IMR-90 (cell line): ENCODE measurements at regions not wholly inside any gene's neighbourhood (a gene's known extent, or its start where the extent isn't known, plus 50 kb on each side); places are given as distances from the start of the nearest gene placed in this dataset.

ENCODE experiments used
- ATAC-seq: fragments of 200-7000 bp; cut with Tn5 transposase; 2 replicates; pipeline ENCODE4 v1.9.1; 2020; ENCODE audit warnings: low read depth, mild to moderate bottlenecking, moderate library complexity
- BruUV-seq: library from RNA; stranded (reverse); fragments of 400-500 nt; replicated peaks from 2 replicates; lab custom pipeline; 2021; lab: Mats Ljungman, UMichigan
- CTCF ChIA-PET: fragments of 300-600 bp; formaldehyde crosslinking; extraction: SDS; loops from one replicate; lab custom pipeline; 2021; ENCODE audit warnings: antibody characterized with exemption; lab: Yijun Ruan, JAX
- POLR2A ChIA-PET: fragments of 300-600 bp; sonication (Branson Sonifier 250); formaldehyde crosslinking; loops from one replicate; lab custom pipeline; 2022; ENCODE audit warnings: antibody characterized with exemption; ENCODE audit not compliant: unreplicated experiment; lab: Charles Lee
- DNase-seq: peaks from one replicate; pipeline ENCODE4 v3.0.0; 2013
- H2AFZ ChIP-seq: replicated peaks from 2 replicates; pipeline ENCODE3; 2013; ENCODE audit warnings: low read length, mild to moderate bottlenecking; ENCODE audit not compliant: poor library complexity
- H2AK5ac ChIP-seq: 2 replicates; pipeline ENCODE4 v1.6.1; 2013; ENCODE audit warnings: low read depth, low read length, inconsistent platforms
- H2AK9ac ChIP-seq: replicated peaks from 2 replicates; pipeline ENCODE3; 2013; ENCODE audit warnings: mild to moderate bottlenecking, low read depth, low read length, moderate library complexity; ENCODE audit not compliant: poor library complexity
- H2BK120ac ChIP-seq: 2 replicates; pipeline ENCODE4 v1.6.1; 2013; ENCODE audit warnings: low read depth, low read length, inconsistent platforms
- H2BK15ac ChIP-seq: 3 replicates; pipeline ENCODE4 v1.6.1; 2013; ENCODE audit warnings: low read depth, low read length, inconsistent platforms
- H2BK20ac ChIP-seq: 2 replicates; pipeline ENCODE4 v1.6.1; 2013; ENCODE audit warnings: low read depth, mild to moderate bottlenecking, inconsistent platforms, low read length, moderate library complexity
- H2BK5ac ChIP-seq: 2 replicates; pipeline ENCODE4 v1.6.1; 2013; ENCODE audit warnings: mild to moderate bottlenecking, low read depth, low read length, inconsistent platforms; ENCODE audit not compliant: poor library complexity, severe bottlenecking
- H3K14ac ChIP-seq: replicated peaks from 2 replicates; pipeline ENCODE4 v1.6.1; 2013; ENCODE audit warnings: low read depth, low read length, inconsistent platforms
- H3K18ac ChIP-seq: 2 replicates; pipeline ENCODE4 v1.6.1; 2013; ENCODE audit warnings: low read depth, low read length, control low read depth
- H3K23ac ChIP-seq: 2 replicates; pipeline ENCODE4 v1.6.1; 2013; ENCODE audit warnings: low read depth, low read length, inconsistent platforms
- H3K27ac ChIP-seq: 2 replicates; pipeline ENCODE4 v1.5.1; 2013; ENCODE audit warnings: mild to moderate bottlenecking, control low read depth, low read length; ENCODE audit not compliant: insufficient read depth
- H3K27me3 ChIP-seq: 2 replicates; pipeline ENCODE4 v1.6.1; 2013; ENCODE audit warnings: low read length; ENCODE audit not compliant: control insufficient read depth, insufficient read depth
- H3K36me3 ChIP-seq: 2 replicates; pipeline ENCODE4 v1.6.1; 2013; ENCODE audit warnings: low read length, mixed read lengths; ENCODE audit not compliant: control insufficient read depth, insufficient read depth
- H3K4ac ChIP-seq: 2 replicates; pipeline ENCODE4 v1.6.1; 2013; ENCODE audit warnings: low read depth, low read length, inconsistent platforms
- H3K4me1 ChIP-seq: 2 replicates; pipeline ENCODE4 v1.6.1; 2013; ENCODE audit warnings: low read length, mixed read lengths; ENCODE audit not compliant: control insufficient read depth, insufficient read depth
- H3K4me2 ChIP-seq: 2 replicates; pipeline ENCODE4 v1.6.1; 2013; ENCODE audit warnings: low read depth, mild to moderate bottlenecking, control low read depth, low read length, moderate library complexity
- H3K4me3 ChIP-seq: 2 replicates; pipeline ENCODE4 v1.5.1; 2013; ENCODE audit warnings: low read depth, mild to moderate bottlenecking, control low read depth, low read length, moderate library complexity; ENCODE audit not compliant: insufficient read depth
- H3K56ac ChIP-seq: 2 replicates; pipeline ENCODE4 v1.6.1; 2013; ENCODE audit warnings: low read length, inconsistent platforms; ENCODE audit not compliant: insufficient read depth; ENCODE audit errors: extremely low read depth
- H3K79me1 ChIP-seq, 2 experiments: 2 replicates each; pipeline ENCODE4 v1.6.1; 2013; ENCODE audit warnings: low read length in 2 of 2, inconsistent platforms in 1 of 2, low read depth in 1 of 2
- H3K9ac ChIP-seq: 2 replicates; pipeline ENCODE4 v1.6.1; 2013; ENCODE audit warnings: low read depth, low read length, control low read depth
- H3K9me1 ChIP-seq: 2 replicates; pipeline ENCODE4 v1.6.1; 2013; ENCODE audit warnings: low read length, inconsistent platforms; ENCODE audit not compliant: insufficient read depth
- H3K9me3 ChIP-seq: 2 replicates; pipeline ENCODE4 v1.6.1; 2013; ENCODE audit warnings: low read length; ENCODE audit not compliant: control insufficient read depth, insufficient read depth
- H4K20me1 ChIP-seq: 2 replicates; pipeline ENCODE4 v1.6.1; 2013; ENCODE audit warnings: low read length, inconsistent platforms; ENCODE audit not compliant: insufficient read depth
- H4K5ac ChIP-seq: 2 replicates; pipeline ENCODE4 v1.6.1; 2013; ENCODE audit warnings: mild to moderate bottlenecking, low read depth, low read length, control low read depth
- H4K8ac ChIP-seq, 2 experiments: 2 replicates each; pipeline ENCODE4 v1.6.1; 2013; ENCODE audit warnings: low read depth in 2 of 2, low read length in 2 of 2, control low read depth in 1 of 2, inconsistent platforms in 1 of 2
- H4K91ac ChIP-seq: 2 replicates; pipeline ENCODE4 v1.6.1; 2013; ENCODE audit warnings: low read depth, low read length, inconsistent platforms; ENCODE audit not compliant: insufficient read depth
- NFE2L2 ChIP-seq: fragments of 150-350 bp; IDR thresholded peaks from 2 replicates; pipeline ENCODE4 v1.6.1; 2016; ENCODE audit warnings: low read depth, mild to moderate bottlenecking, low read length
- RCOR1 ChIP-seq: IDR thresholded peaks from 2 replicates; pipeline ENCODE4 v1.6.1; 2012; ENCODE audit warnings: mild to moderate bottlenecking, low read length, improper control_type of control experiment; ENCODE audit not compliant: insufficient replicate concordance
- SMC3 ChIP-seq: fragments of 150-350 bp; IDR thresholded peaks from 2 replicates; pipeline ENCODE4 v1.6.1; 2016; ENCODE audit warnings: low read depth, mild to moderate bottlenecking, antibody characterized with exemption, low read length, moderate library complexity
- WGBS, 2 experiments: methylation state at CpG; one replicate each; pipeline versions ENCODE4 v1.1.5 to v1.1.7; 2013; ENCODE audit warnings: missing lambda C conversion rate in 2 of 2; ENCODE audit not compliant: insufficient read length in 1 of 2; ENCODE audit errors: extremely low coverage in 2 of 2; 5-methylcytosine and 5-hydroxymethylcytosine counted together
- dilution Hi-C: fragments of 300-500 bp; cut with HindIII; formaldehyde crosslinking; loops from one replicate; pipeline ENCODE4 v1.14.3; 2018; ENCODE audit warnings: low sequenced_read_pairs; ENCODE audit not compliant: unreplicated experiment
- in situ Hi-C: fragments of 300-500 bp; cut with MboI; formaldehyde crosslinking; loops from 3 replicates; pipeline ENCODE4 v1.14.3; 2019; ENCODE audit warnings: low sequenced_read_pairs, inconsistent platforms, mixed read lengths
- intact Hi-C: fragments of 100-400 bp; cut with micrococcal nuclease; formaldehyde crosslinking; loops from 2 replicates; pipeline ENCODE4 v1.10.0; 2022
- TF ChIP-seq, protein P1 (sequence below): fragments of 150-350 bp; IDR thresholded peaks from 2 replicates; pipeline ENCODE4 v1.6.1; 2016; ENCODE audit warnings: low read depth, mild to moderate bottlenecking, low read length, moderate library complexity, borderline replicate concordance

DNA sequence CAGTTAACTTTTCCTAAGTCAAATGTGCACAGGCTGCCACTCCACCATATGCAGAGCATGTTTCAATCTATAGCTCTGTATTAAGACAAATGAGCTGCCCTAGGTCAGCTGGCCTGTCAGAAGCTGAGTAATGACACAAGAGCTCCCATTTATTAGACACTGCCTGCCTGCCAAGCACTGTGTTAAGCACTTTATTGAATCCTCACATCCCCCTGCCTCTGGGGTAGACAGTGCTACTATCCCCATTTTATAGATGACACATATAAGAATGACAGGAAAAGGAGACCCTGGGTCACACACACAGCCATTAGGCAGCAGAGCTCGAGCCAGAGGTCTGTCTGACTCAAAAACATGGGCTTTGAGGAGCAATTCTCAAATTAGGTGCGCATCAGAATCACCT, 179.8 kb upstream of the PDE1C start:
- no peak for ATAC-seq
- Histone ChIP-seq H3K56ac (no peak overlapping the region), H2BK120ac (no peak overlapping the region), H3K9me3 (no peaks in the 10 kb centered on the region; the same call in 1 of the 2 replicates), H2AK5ac (no peak overlapping the region), H2AFZ (no peak overlapping the region), H3K4me1 (no peaks in the 10 kb centered on the region), H2BK5ac (no peak overlapping the region), H4K5ac (no peak overlapping the region), H3K18ac (no peak overlapping the region), H3K9ac (no peak overlapping the region), H3K79me1 (no peaks in the 10 kb centered on the region), H3K36me3 (no peaks in the 10 kb centered on the region), H2BK20ac (no peak overlapping the region), H3K23ac (no peak overlapping the region), H3K4me2 (no peak overlapping the region), H3K27ac (no peak overlapping the region), H4K8ac (no peak overlapping the region), H2BK15ac (no peak overlapping the region), H3K9me1 (no peaks in the 10 kb centered on the region), H3K4ac (no peak overlapping the region), H3K27me3 (no peaks in the 10 kb centered on the region), H4K91ac (no peak overlapping the region), H4K20me1 (no peaks in the 10 kb centered on the region), H3K4me3 (no peak overlapping the region), H2AK9ac (no peak overlapping the region), H3K14ac (no peak overlapping the region)
- DNase-seq = no peak
- no TSS peak for BruUV-seq
- in situ Hi-C loops = no loop called here
- dilution Hi-C loops = no loop called here
- ChIA-PET POLR2A (no interaction called here), CTCF (no interaction called here)
- intact Hi-C loops = no loop called here
- WGBS, 2 experiments = no CpG with 5 or more reads among the region's 2 CpGs
- TF ChIP-seq RCOR1 (no peak), SMC3 (no peak), NFE2L2 (no peak)
- TF ChIP-seq, protein P1, sequence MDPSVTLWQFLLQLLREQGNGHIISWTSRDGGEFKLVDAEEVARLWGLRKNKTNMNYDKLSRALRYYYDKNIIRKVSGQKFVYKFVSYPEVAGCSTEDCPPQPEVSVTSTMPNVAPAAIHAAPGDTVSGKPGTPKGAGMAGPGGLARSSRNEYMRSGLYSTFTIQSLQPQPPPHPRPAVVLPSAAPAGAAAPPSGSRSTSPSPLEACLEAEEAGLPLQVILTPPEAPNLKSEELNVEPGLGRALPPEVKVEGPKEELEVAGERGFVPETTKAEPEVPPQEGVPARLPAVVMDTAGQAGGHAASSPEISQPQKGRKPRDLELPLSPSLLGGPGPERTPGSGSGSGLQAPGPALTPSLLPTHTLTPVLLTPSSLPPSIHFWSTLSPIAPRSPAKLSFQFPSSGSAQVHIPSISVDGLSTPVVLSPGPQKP = no peak
